SK-N-SH (cell line): ENCODE measurements at regions not wholly inside any gene's neighbourhood (a gene's known extent, or its start where the extent isn't known, plus 50 kb on each side); places are given as distances from the start of the nearest gene placed in this dataset.

Source experiments
- CTCF ChIP-seq: fragments of 200-600 bp; sonication (generic); IDR thresholded peaks from 2 replicates; pipeline ENCODE4 v1.6.1; 2017; ENCODE audit warnings: antibody characterized with exemption, mild to moderate bottlenecking, moderate library complexity
- EP300 ChIP-seq, 2 experiments: IDR thresholded peaks; 2 replicates each; pipeline versions ENCODE4 v1.4.0 to v1.6.1; 2012; ENCODE audit warnings: borderline replicate concordance in 1 of 2, low read depth in 1 of 2, low read length in 1 of 2
- FOXJ3 ChIP-seq: sonication (generic); formaldehyde crosslinking; IDR thresholded peaks from 2 replicates; pipeline ENCODE4 v1.5.1; 2020; ENCODE audit warnings: mild to moderate bottlenecking, missing genetic modification reagents
- TAF1 ChIP-seq: IDR thresholded peaks from 2 replicates; pipeline ENCODE4 v1.6.1; 2012; ENCODE audit warnings: low read depth, mild to moderate bottlenecking, low read length, moderate library complexity, borderline replicate concordance

DNA sequence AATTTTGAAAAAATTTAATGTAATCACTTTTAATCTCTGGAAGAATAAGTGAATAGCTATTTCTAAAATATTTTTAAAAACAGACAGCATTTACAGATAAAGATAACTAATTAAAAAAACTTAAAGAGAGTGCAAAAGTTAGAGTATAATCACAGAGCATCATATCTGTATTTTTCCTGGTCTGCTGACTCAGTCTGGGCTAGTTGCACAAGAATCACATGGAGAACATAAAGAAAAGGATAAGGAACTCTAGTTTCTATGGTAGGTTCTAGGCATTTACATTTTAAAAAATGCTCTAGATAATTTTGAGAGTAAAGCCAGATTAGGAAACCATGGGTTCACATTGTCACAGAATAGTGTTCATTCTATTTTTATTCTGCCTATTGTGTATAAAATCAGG is 347.4 kb downstream of the PSAT1 start:
- no peak for TF ChIP-seq CTCF
- no peak for TF ChIP-seq FOXJ3 (CRISPR knock-in tag)
- no peak for TF ChIP-seq TAF1
- TF ChIP-seq EP300 (IDR thresholded peaks at IDR 0.05; ENCODE audit: borderline replicate concordance in 1 of 2, low read depth in 1 of 2, low read length in 1 of 2): no peak
